ENCODE measurements at regions not wholly inside any gene's neighbourhood (a gene's known extent, or its start where the extent isn't known, plus 50 kb on each side); places are given as distances from the start of the nearest gene placed in this dataset.

- Histone ChIP-seq H4K20me1 (replicated peaks in 1 of 2; ENCODE audit: control insufficient read depth in 1 of 2, insufficient read depth in 2 of 2, low read length in 2 of 2) (no peaks in the 10 kb centered on the region), H3K56ac (replicated peaks; ENCODE audit: insufficient read length, low read depth, low read length) (no peak overlapping the region), H3K14ac (ENCODE audit: insufficient read length) (no peak overlapping the region), H3K9me3 (ENCODE audit: insufficient read depth in 2 of 2, low read depth in 1 of 2, low read length in 1 of 2) (0 out of 4 replicates have a peak, but pooled peaks cover 0 to 4% of the 10 kb centered on the region in 2 experiments), H2BK120ac (replicated peaks; ENCODE audit: low read depth, low read length) (no peak overlapping the region), H3K27me3 (replicated peaks in 1 of 4; ENCODE audit: control insufficient read depth in 3 of 4, extremely low read depth in 1 of 4, insufficient read depth in 3 of 4, low read length in 3 of 4) (no peaks in the 10 kb centered on the region), H3K18ac (ENCODE audit: extremely low read depth, low read length) (no peak overlapping the region), H3K9ac (replicated peaks in 1 of 4; ENCODE audit: extremely low read depth in 1 of 4, low read depth in 3 of 4, low read length in 3 of 4) (no peak overlapping the region), H3K4ac (replicated peaks; ENCODE audit: insufficient read length, low read depth, low read length) (peak overlapping the region; percentile 8), H4K5ac (ENCODE audit: insufficient read length, low read depth, low read length) (no peak overlapping the region), H3K79me2 (ENCODE audit: control insufficient read depth in 1 of 2, insufficient read depth in 2 of 2, low read length in 2 of 2) (no peaks in the 10 kb centered on the region), H2AFZ (ENCODE audit: low read length) (no peak overlapping the region), H3K4me1 (replicated peaks in 1 of 4; ENCODE audit: control insufficient read depth in 3 of 4, insufficient read depth in 4 of 4, low read length in 3 of 4) (peaks cover 0 to 8% (median 3%) of the 10 kb centered on the region in 4 experiments; a peak in 3 of 7 replicates), H3K4me2 (ENCODE audit: insufficient read depth in 1 of 2, low read depth in 2 of 2, low read length in 2 of 2) (no peak overlapping the region), H2BK15ac (ENCODE audit: low read length) (no peak overlapping the region), H2BK20ac (ENCODE audit: low read length) (no peak overlapping the region), H3K79me1 (ENCODE audit: low read depth, low read length) (no peaks in the 10 kb centered on the region), H2BK12ac (ENCODE audit: low read depth, low read length) (no peak overlapping the region), H2BK5ac (ENCODE audit: low read depth, low read length) (no peak overlapping the region), H3K36me3 (ENCODE audit: control insufficient read depth in 2 of 4, insufficient read depth in 4 of 4, low read length in 3 of 4) (no peaks in the 10 kb centered on the region; a peak in 1 of 8 replicates), H4K91ac (replicated peaks; ENCODE audit: insufficient read length, low read length) (no peak overlapping the region), H3K23me2 (ENCODE audit: low read depth, low read length) (no peaks in the 10 kb centered on the region), H3K23ac (ENCODE audit: insufficient read length) (no peak overlapping the region), H3K4me3 (ENCODE audit: extremely low read depth in 1 of 4, insufficient read depth in 2 of 4, low read depth in 3 of 4, low read length in 4 of 4) (no peak overlapping the region), H4K8ac (ENCODE audit: extremely low read depth, insufficient read depth, low read length) (no peak overlapping the region), H3K27ac (ENCODE audit: low read depth, low read length) (no peak overlapping the region), H2AK5ac (ENCODE audit: low read depth, low read length) (no peak overlapping the region)
- CTCF ChIA-PET (ENCODE audit: partially characterized antibody): interaction anchor here (2.1 kb wide), 1 partner anchor 28 kb away, joined by 5 read pairs; no protein-coding TSS in a partner anchor
- DNase-seq (ENCODE audit: low read depth in 1 of 2, low spot score in 2 of 2) (no peak), FAIRE-seq (no peak)
- WGBS, 2 experiments (ENCODE audit: extremely low coverage in 1 of 2, insufficient coverage in 1 of 2, insufficient read length in 1 of 2, insufficient replicate concordance in 2 of 2, low coverage in 1 of 2, low lambda C conversion rate in 2 of 2, missing lambda C conversion rate in 1 of 2): 93% methylated on average over 3 of the region's 3 CpGs; no CpG with 5 or more reads in 1 of the 2 experiments
- POLR2A ChIA-PET (ENCODE audit: partially characterized antibody): no interaction called here
- TF ChIP-seq RFX5 (IDR thresholded peaks at IDR 0.05; ENCODE audit: borderline replicate concordance, low read depth, low read length) (no peak), SP1 (IDR thresholded peaks at IDR 0.05; ENCODE audit: low read depth, low read length) (no peak), RNF2 (IDR thresholded peaks at IDR 0.05; ENCODE audit: borderline replicate concordance, low read depth, low read length, missing control alignments, poor library complexity, severe bottlenecking) (no peak), TAF1 (IDR thresholded peaks at IDR 0.05; ENCODE audit: low read depth, low read length) (no peak), JUND (IDR thresholded peaks at IDR 0.05; ENCODE audit: low read length) (no peak), EP300 (IDR thresholded peaks at IDR 0.05; ENCODE audit: borderline replicate concordance in 1 of 2, low read depth in 2 of 2, low read length in 2 of 2) (no peak), POU5F1 (IDR thresholded peaks at IDR 0.05; ENCODE audit: low read depth, low read length) (no peak), TEAD4 (IDR thresholded peaks at IDR 0.05; ENCODE audit: low read depth, low read length) (no peak), RAD21 (IDR thresholded peaks at IDR 0.05 in 1 of 2, conservative IDR thresholded peaks at IDR 0.05 in 1 of 2; ENCODE audit: low read depth in 2 of 2, low read length in 2 of 2) (no peak), CTBP2 (IDR thresholded peaks at IDR 0.05; ENCODE audit: borderline replicate concordance, insufficient read depth, insufficient read length, low read length) (no peak), GTF2F1 (IDR thresholded peaks at IDR 0.05; ENCODE audit: borderline replicate concordance, low read depth, low read length) (no peak)
- TF ChIP-seq, protein P1, sequence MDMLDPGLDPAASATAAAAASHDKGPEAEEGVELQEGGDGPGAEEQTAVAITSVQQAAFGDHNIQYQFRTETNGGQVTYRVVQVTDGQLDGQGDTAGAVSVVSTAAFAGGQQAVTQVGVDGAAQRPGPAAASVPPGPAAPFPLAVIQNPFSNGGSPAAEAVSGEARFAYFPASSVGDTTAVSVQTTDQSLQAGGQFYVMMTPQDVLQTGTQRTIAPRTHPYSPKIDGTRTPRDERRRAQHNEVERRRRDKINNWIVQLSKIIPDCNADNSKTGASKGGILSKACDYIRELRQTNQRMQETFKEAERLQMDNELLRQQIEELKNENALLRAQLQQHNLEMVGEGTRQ (IDR thresholded peaks at IDR 0.05; ENCODE audit: low read length): no peak
These were observed 252.7 kb upstream of the PTER start for GRCh38 chr10:16184096-16184597.
